DOHH2 (cell line): ENCODE measurements at regions not wholly inside any gene's neighbourhood (a gene's known extent, or its start where the extent isn't known, plus 50 kb on each side); places are given as distances from the start of the nearest gene placed in this dataset.

Experiments
- CTCF ChIP-seq: fragments of 200-600 bp; sonication (generic); IDR thresholded peaks from one replicate; pipeline ENCODE4 v1.5.1; 2014; ENCODE audit warnings: antibody characterized with exemption, mild to moderate bottlenecking, low read depth, low read length; ENCODE audit not compliant: poor library complexity, severe bottlenecking
- EZH2phosphoT487 ChIP-seq: fragments of 200-600 bp; sonication (generic); IDR thresholded peaks from 2 replicates; pipeline ENCODE4 v1.6.1; 2017; ENCODE audit warnings: borderline replicate concordance, mild to moderate bottlenecking, antibody characterized with exemption, low read length, moderate library complexity, mixed read lengths

GRCh38 chr4:32986236-32986635 lies 2266.1 kb downstream of the PCDH7 start:
- TF ChIP-seq CTCF = no peak
- no peak for TF ChIP-seq EZH2phosphoT487
